Body of pancreas (tissue), 4 donors: ENCODE measurements at regions not wholly inside any gene's neighbourhood (a gene's known extent, or its start where the extent isn't known, plus 50 kb on each side); places are given as distances from the start of the nearest gene placed in this dataset.
A peak's percentile ranks its signal among the peaks of the same experiment; 100 is the strongest.

Experiments
- ATAC-seq: fragments of 150-250 bp; one replicate; pipeline ENCODE4 v1.9.1; 2016
- DNase-seq, 4 donors: peaks; one replicate each; pipeline ENCODE4 v3.0.0-alpha.2; 2019
- H3K27ac ChIP-seq, 4 donors: fragments of 200-600 bp; sonication (generic); 1 replicate in 3 of 4; 2 replicates in 1 of 4; pipeline versions ENCODE4 v1.5.1 to v1.6.1; 2016 to 2019; ENCODE audit warnings: mild to moderate bottlenecking in 1 of 4, mixed read lengths in 1 of 4, moderate library complexity in 1 of 4
- H3K27me3 ChIP-seq, 2 donors: fragments of 200-600 bp; sonication (generic); one replicate each; pipeline ENCODE4 v1.6.0; 2016; ENCODE audit warnings: mild to moderate bottlenecking in 1 of 2
- H3K36me3 ChIP-seq, 2 donors: fragments of 200-600 bp; sonication (generic); replicated peaks in 1 of 2; 2 replicates each; pipeline ENCODE4 v1.5.1; 2016; ENCODE audit warnings: low read depth in 2 of 2; ENCODE audit not compliant: insufficient read depth in 1 of 2
- H3K4me1 ChIP-seq: fragments of 200-600 bp; sonication (generic); one replicate; pipeline ENCODE4 v1.6.0; 2016
- H3K4me3 ChIP-seq, 2 donors: fragments of 200-600 bp; sonication (generic); 1 replicate in 1 of 2; 2 replicates in 1 of 2; pipeline ENCODE4 v1.5.1; 2016 to 2019
- H3K9me3 ChIP-seq, 3 donors: fragments of 200-600 bp; sonication (generic); 1 replicate in 2 of 3; 2 replicates in 1 of 3; pipeline ENCODE4 v1.5.1; 2016
- POLR2A ChIP-seq, 3 donors: fragments of 450-650 bp; IDR thresholded peaks; one replicate each; pipeline ENCODE4 v1.6.1; 2016; ENCODE audit warnings: antibody characterized with exemption in 3 of 3, mild to moderate bottlenecking in 2 of 3
- WGBS, 2 donors: methylation state at CpG; one replicate each; pipeline ENCODE4 v1.1.5; 2017; 5-methylcytosine and 5-hydroxymethylcytosine counted together
- intact Hi-C: fragments of 100-400 bp; cut with DNase I; formaldehyde crosslinking; loops from one replicate; pipeline ENCODE4 v1.15.1; 2023
- TF ChIP-seq, protein P1 (sequence below), 7 experiments: fragments of 450-650 bp in 4 of 7; fragments of 200-600 bp in 3 of 7; sonication (generic) in 3 of 7; IDR thresholded peaks; one replicate each; pipeline ENCODE4 v1.5.1; 2016 to 2019; ENCODE audit warnings: antibody characterized with exemption in 7 of 7

- DNase-seq (no peak), ATAC-seq (no peak)
- Histone ChIP-seq H3K36me3 (no peaks in the 10 kb centered on the region), H3K27me3 (no peaks in the 10 kb centered on the region), H3K4me1 (no peaks in the 10 kb centered on the region), H3K4me3 (no peak overlapping the region), H3K9me3 (no peaks in the 10 kb centered on the region), H3K27ac (no peak overlapping the region)
- no peak for TF ChIP-seq POLR2A (IDR thresholded peaks at IDR 0.05)
- TF ChIP-seq, protein P1, sequence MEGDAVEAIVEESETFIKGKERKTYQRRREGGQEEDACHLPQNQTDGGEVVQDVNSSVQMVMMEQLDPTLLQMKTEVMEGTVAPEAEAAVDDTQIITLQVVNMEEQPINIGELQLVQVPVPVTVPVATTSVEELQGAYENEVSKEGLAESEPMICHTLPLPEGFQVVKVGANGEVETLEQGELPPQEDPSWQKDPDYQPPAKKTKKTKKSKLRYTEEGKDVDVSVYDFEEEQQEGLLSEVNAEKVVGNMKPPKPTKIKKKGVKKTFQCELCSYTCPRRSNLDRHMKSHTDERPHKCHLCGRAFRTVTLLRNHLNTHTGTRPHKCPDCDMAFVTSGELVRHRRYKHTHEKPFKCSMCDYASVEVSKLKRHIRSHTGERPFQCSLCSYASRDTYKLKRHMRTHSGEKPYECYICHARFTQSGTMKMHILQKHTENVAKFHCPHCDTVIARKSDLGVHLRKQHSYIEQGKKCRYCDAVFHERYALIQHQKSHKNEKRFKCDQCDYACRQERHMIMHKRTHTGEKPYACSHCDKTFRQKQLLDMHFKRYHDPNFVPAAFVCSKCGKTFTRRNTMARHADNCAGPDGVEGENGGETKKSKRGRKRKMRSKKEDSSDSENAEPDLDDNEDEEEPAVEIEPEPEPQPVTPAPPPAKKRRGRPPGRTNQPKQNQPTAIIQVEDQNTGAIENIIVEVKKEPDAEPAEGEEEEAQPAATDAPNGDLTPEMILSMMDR (IDR thresholded peaks at IDR 0.05) = no peak
- intact Hi-C loops = no loop called here
- 60 to 90% methylated on average over 1 of the region's 1 CpG for WGBS, 2 donors
These were observed 223.1 kb upstream of the PDE10A start for GRCh38 chr6:165886169-165886568.

DNA sequence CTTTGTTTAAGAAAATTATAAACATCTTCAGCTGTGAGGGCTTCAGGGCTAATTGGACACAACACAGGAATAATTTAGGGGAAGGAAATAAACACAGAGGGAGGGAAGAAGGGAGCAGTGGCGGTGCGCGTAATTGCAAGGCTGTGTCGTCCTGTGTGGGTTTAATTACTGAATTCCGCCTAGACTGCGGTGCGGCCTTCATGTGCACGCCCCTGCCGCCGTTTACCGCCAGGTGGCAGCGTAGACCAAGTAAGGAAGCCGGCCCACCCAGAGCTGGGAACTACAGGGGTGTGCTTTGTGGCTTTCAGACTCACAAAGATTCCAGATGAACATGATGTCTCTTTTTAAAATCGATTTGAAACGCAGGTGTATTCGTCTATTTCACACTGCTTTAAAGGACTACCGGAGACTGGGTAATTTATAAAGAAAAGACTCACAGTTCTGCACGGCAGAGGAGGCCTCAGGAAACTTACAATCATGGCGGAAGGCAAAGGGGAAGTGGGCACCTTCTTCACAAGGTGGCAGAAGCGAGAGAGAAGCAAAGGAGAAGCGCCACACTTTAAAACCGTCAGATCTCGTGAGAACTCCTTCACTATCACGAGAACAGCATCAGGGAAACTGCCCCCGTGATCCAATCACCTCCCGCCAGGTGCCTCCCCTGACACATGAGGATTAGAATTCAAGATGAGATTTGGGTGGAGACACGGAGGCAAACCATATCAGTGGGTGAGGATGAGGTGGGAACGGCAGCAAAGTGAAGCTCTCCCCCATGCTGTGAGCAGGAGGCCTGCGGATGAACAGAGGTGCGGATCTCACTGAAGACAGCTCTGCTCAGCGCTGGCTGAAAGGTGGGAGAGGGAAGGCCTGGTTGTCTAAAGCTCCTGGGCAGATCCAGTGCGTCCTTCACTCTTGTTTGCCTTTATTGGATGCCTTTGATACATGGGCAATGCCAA is 222.0 kb upstream of the PDE10A start:
- Histone ChIP-seq H3K4me3 (no peak overlapping the region), H3K36me3 (no peaks in the 10 kb centered on the region), H3K4me1 (no peaks in the 10 kb centered on the region), H3K9me3 (no peaks in the 10 kb centered on the region), H3K27me3 (no peaks in the 10 kb centered on the region), H3K27ac (no peak overlapping the region)
- 30 to 33% methylated on average over 32 of the region's 32 CpGs for WGBS, 2 donors
- TF ChIP-seq, protein P1 (IDR thresholded peaks at IDR 0.05) = peak; percentile 76 to 91 (median 85)
- no peak for TF ChIP-seq POLR2A (IDR thresholded peaks at IDR 0.05)
- peak; percentile 86 for ATAC-seq
- peak; percentile 70 to 85 (median 76) for DNase-seq
- intact Hi-C loops = loop anchor here (5.0 kb wide), 1 partner anchor 217 kb away; no protein-coding TSS in a partner anchor

- intact Hi-C loops = loop anchor here (5.0 kb wide), 1 partner anchor 218 kb away; no protein-coding TSS in a partner anchor
- 63% methylated on average over 16 of the region's 16 CpGs for WGBS, 2 donors
These were observed 221.0 kb upstream of the PDE10A start for GRCh38 chr6:165883851-165884640.

DNA sequence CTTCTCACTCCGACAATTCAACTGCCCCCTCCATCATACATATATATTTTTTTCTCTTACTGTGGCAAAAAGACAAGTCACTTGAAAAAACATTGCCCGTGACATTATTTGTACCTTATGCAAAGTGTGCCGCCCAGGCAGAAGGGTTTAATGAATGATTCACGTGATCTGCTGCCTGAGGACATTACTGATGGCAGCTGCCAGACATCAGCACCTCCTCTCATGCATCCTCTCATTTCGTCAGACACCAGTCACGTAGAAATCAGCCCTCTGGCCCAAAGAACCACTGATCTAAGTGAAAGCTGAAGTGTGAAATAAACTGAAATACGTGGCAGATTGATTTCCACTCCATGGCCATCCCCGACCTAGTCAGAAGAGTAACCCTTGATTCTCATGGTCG is 218.8 kb upstream of the PDE10A start:
- no peaks in the 10 kb centered on the region for H3K9me3 ChIP-seq
- WGBS, 2 donors = 60 to 64% methylated on average over 9 of the region's 9 CpGs
- DNase-seq (no peak), ATAC-seq (no peak)
- no peaks in the 10 kb centered on the region for H3K36me3 ChIP-seq
- H3K4me3 ChIP-seq = no peak overlapping the region
- intact Hi-C loops = loop anchor here (5.0 kb wide), 1 partner anchor 220 kb away; no protein-coding TSS in a partner anchor
- no peak for TF ChIP-seq POLR2A (IDR thresholded peaks at IDR 0.05)
- TF ChIP-seq, protein P1 (IDR thresholded peaks at IDR 0.05) = no peak
- H3K27me3 ChIP-seq = no peaks in the 10 kb centered on the region
- H3K4me1 ChIP-seq = no peaks in the 10 kb centered on the region
- H3K27ac ChIP-seq = no peak overlapping the region

More at GRCh38 chr6:165883851-165884640, 221.0 kb upstream of the PDE10A start:
- no peaks in the 10 kb centered on the region for H3K27me3 ChIP-seq
- no peak for TF ChIP-seq POLR2A (IDR thresholded peaks at IDR 0.05)
- TF ChIP-seq, protein P1 (IDR thresholded peaks at IDR 0.05) = no peak
- no peak for ATAC-seq
- no peak for DNase-seq
- no peaks in the 10 kb centered on the region for H3K9me3 ChIP-seq
- H3K4me3 ChIP-seq = no peak overlapping the region
- H3K36me3 ChIP-seq = no peaks in the 10 kb centered on the region
- H3K4me1 ChIP-seq = no peaks in the 10 kb centered on the region
- no peak overlapping the region for H3K27ac ChIP-seq
